WTC11 (cell line): ENCODE measurements at regions not wholly inside any gene's neighbourhood (a gene's known extent, or its start where the extent isn't known, plus 50 kb on each side); places are given as distances from the start of the nearest gene placed in this dataset.
A peak's percentile ranks its signal among the peaks of the same experiment; 100 is the strongest.

Source experiments
- ATAC-seq: fragments of 200-7000 bp; cut with Tn5 transposase; 2 replicates; pipeline ENCODE4 v1.10.0; 2021; ENCODE audit warnings: mild to moderate bottlenecking, moderate library complexity
- CTCF ChIA-PET: fragments of 300-600 bp; sonication (Branson Sonifier 250); formaldehyde crosslinking; loops from one replicate; lab custom pipeline; 2021; ENCODE audit warnings: antibody characterized with exemption; lab: Charles Lee
- POLR2A ChIA-PET: fragments of 350-600 bp; sonication (Branson Sonifier 250); formaldehyde crosslinking; loops from one replicate; lab custom pipeline; 2021; ENCODE audit warnings: antibody characterized with exemption; lab: Charles Lee
- DNase-seq: peaks from one replicate; pipeline ENCODE4 v3.0.0; 2021; ENCODE audit warnings: low spot score
- H3K27ac Mint-ChIP-seq: 2 replicates; pipeline ENCODE4 v1.8.0; 2021; ENCODE audit warnings: mixed read lengths
- H3K27me3 Mint-ChIP-seq: 2 replicates; pipeline ENCODE4 v1.8.0; 2021; ENCODE audit warnings: low read depth, mild to moderate bottlenecking, moderate library complexity, mixed read lengths
- H3K36me3 Mint-ChIP-seq: 2 replicates; pipeline ENCODE4 v1.8.0; 2021; ENCODE audit warnings: mixed read lengths
- H3K4me1 Mint-ChIP-seq: 2 replicates; pipeline ENCODE4 v1.8.0; 2022; ENCODE audit warnings: mixed read lengths
- H3K4me3 Mint-ChIP-seq: 2 replicates; pipeline ENCODE4 v1.8.0; 2021; ENCODE audit warnings: mild to moderate bottlenecking, moderate library complexity, mixed read lengths
- H3K9me3 Mint-ChIP-seq: 2 replicates; pipeline ENCODE4 v1.8.0; 2021; ENCODE audit warnings: mixed read lengths
- AFF4 ChIP-seq: sonication (generic); formaldehyde crosslinking; IDR thresholded peaks from 2 replicates; pipeline ENCODE4 v1.8.1; 2023; ENCODE audit warnings: mild to moderate bottlenecking, missing genetic modification reagents, borderline replicate concordance
- CBFB ChIP-seq: sonication (generic); formaldehyde crosslinking; IDR thresholded peaks from 2 replicates; pipeline ENCODE4 v1.8.1; 2022; ENCODE audit warnings: mild to moderate bottlenecking, low read depth, missing genetic modification reagents
- E2F5 ChIP-seq: sonication (generic); formaldehyde crosslinking; IDR thresholded peaks from 2 replicates; pipeline ENCODE4 v1.8.1; 2022; ENCODE audit warnings: mild to moderate bottlenecking, moderate library complexity, missing genetic modification reagents
- FOXP1 ChIP-seq: sonication (generic); formaldehyde crosslinking; IDR thresholded peaks from 2 replicates; pipeline ENCODE4 v1.8.0; 2022; ENCODE audit warnings: missing genetic modification reagents, mild to moderate bottlenecking, moderate library complexity, borderline replicate concordance
- GTF2I ChIP-seq: fragments of 250-450 bp; sonication (Bioruptor Pico); conservative IDR thresholded peaks from 2 replicates; pipeline ENCODE4 v1.4.0; 2021; ENCODE audit warnings: mild to moderate bottlenecking
- NFATC4 ChIP-seq: fragments of 250-450 bp; sonication (Bioruptor Pico); IDR thresholded peaks from 2 replicates; pipeline ENCODE4 v1.9.0; 2021; ENCODE audit warnings: mild to moderate bottlenecking
- NR1H2 ChIP-seq: sonication (generic); formaldehyde crosslinking; IDR thresholded peaks from 2 replicates; pipeline ENCODE4 v1.9.0; 2021; ENCODE audit warnings: mild to moderate bottlenecking, moderate library complexity, missing genetic modification reagents
- PRDM15 ChIP-seq: sonication (generic); formaldehyde crosslinking; IDR thresholded peaks from 2 replicates; pipeline ENCODE4 v1.8.0; 2022; ENCODE audit warnings: missing genetic modification reagents
- SMAD4 ChIP-seq: sonication (generic); formaldehyde crosslinking; IDR thresholded peaks from 2 replicates; pipeline ENCODE4 v1.8.0; 2022; ENCODE audit warnings: mild to moderate bottlenecking, missing genetic modification reagents
- TEAD4 ChIP-seq: sonication (generic); formaldehyde crosslinking; IDR thresholded peaks from 2 replicates; pipeline ENCODE4 v1.8.0; 2022; ENCODE audit warnings: mild to moderate bottlenecking, missing genetic modification reagents
- USF1 ChIP-seq: sonication (generic); formaldehyde crosslinking; IDR thresholded peaks from 2 replicates; pipeline ENCODE4 v1.8.0; 2022; ENCODE audit warnings: mild to moderate bottlenecking, missing genetic modification reagents
- ZNF263 ChIP-seq: sonication (generic); formaldehyde crosslinking; IDR thresholded peaks from 2 replicates; pipeline ENCODE4 v1.8.1; 2022; ENCODE audit warnings: low read depth, mild to moderate bottlenecking, moderate library complexity, missing genetic modification reagents
- ZNF512 ChIP-seq: sonication (generic); formaldehyde crosslinking; IDR thresholded peaks from 2 replicates; pipeline ENCODE4 v1.8.1; 2022; ENCODE audit warnings: missing genetic modification reagents, borderline replicate concordance
- ZNF671 ChIP-seq: fragments of 250-450 bp; sonication (Bioruptor Pico); IDR thresholded peaks from 2 replicates; pipeline ENCODE4 v1.8.0; 2021; ENCODE audit warnings: mild to moderate bottlenecking
- ZSCAN18 ChIP-seq: fragments of 250-450 bp; sonication (Bioruptor Pico); IDR thresholded peaks from 2 replicates; pipeline ENCODE4 v2.1.2; 2022; ENCODE audit warnings: mild to moderate bottlenecking, moderate library complexity

- ChIA-PET CTCF (no interaction called here), POLR2A (no interaction called here)
- no peak for DNase-seq
- Mint-ChIP-seq H3K4me1 (peaks cover 38% of the 10 kb centered on the region), H3K36me3 (no peaks in the 10 kb centered on the region), H3K27me3 (no peaks in the 10 kb centered on the region), H3K4me3 (no peak overlapping the region), H3K27ac (no peak overlapping the region), H3K9me3 (peaks cover 5% of the 10 kb centered on the region)
- ATAC-seq, result peak; percentile 70
- TF ChIP-seq NFATC4, result no peak
- no peak for TF ChIP-seq E2F5 (CRISPR knock-in tag)
- no peak for TF ChIP-seq SMAD4 (CRISPR knock-in tag)
- no peak; the same call in 1 of the 2 replicates for TF ChIP-seq ZNF263
- TF ChIP-seq GTF2I (CRISPR knock-in tag), result no peak
These were observed 773.2 kb upstream of the LRRC4C start for GRCh38 chr11:42232673-42233072.

GRCh38 chr11:42234451-42234951 is 775.0 kb upstream of the LRRC4C start:
- DNase-seq, result no peak
- Mint-ChIP-seq H3K4me1 (peaks cover 38% of the 10 kb centered on the region), H3K27me3 (no peaks in the 10 kb centered on the region), H3K4me3 (no peak overlapping the region), H3K9me3 (peaks cover 5% of the 10 kb centered on the region), H3K36me3 (no peaks in the 10 kb centered on the region), H3K27ac (peak overlapping the region; percentile 39; the same call in 1 of the 2 replicates)
- ChIA-PET CTCF (no interaction called here), POLR2A (no interaction called here)
- TF ChIP-seq ZSCAN18 (CRISPR knock-in tag), result no peak
- no peak for TF ChIP-seq ZNF512 (CRISPR knock-in tag)
- no peak for TF ChIP-seq AFF4
- TF ChIP-seq ZNF671 (CRISPR knock-in tag), result no peak
- TF ChIP-seq FOXP1, result no peak
- no peak for TF ChIP-seq USF1 (CRISPR knock-in tag)
- TF ChIP-seq TEAD4, result no peak
- TF ChIP-seq NR1H2, result no peak
- TF ChIP-seq PRDM15 (CRISPR knock-in tag), result no peak
- TF ChIP-seq CBFB (CRISPR knock-in tag), result no peak
- no peak for ATAC-seq
